Muscle of leg (tissue), 3 donors: ENCODE measurements at regions not wholly inside any gene's neighbourhood (a gene's known extent, or its start where the extent isn't known, plus 50 kb on each side); places are given as distances from the start of the nearest gene placed in this dataset.

ENCODE experiments used
- DNase-seq: peaks from one replicate; pipeline ENCODE4 v3.0.0; 2013
- H3K27ac ChIP-seq: one replicate; pipeline ENCODE4 v1.5.1; 2013; ENCODE audit warnings: mild to moderate bottlenecking, low read length, control low read depth
- H3K27me3 ChIP-seq: one replicate; pipeline ENCODE4 v1.6.1; 2013; ENCODE audit warnings: low read length; ENCODE audit not compliant: control insufficient read depth, insufficient read depth
- H3K36me3 ChIP-seq: one replicate; pipeline ENCODE4 v1.6.1; 2013; ENCODE audit warnings: low read length; ENCODE audit not compliant: control insufficient read depth, insufficient read depth
- H3K4me1 ChIP-seq: one replicate; pipeline ENCODE4 v1.6.1; 2013; ENCODE audit warnings: low read length; ENCODE audit not compliant: control insufficient read depth, insufficient read depth
- H3K4me3 ChIP-seq: one replicate; pipeline ENCODE4 v1.5.1; 2013; ENCODE audit warnings: low read length, control low read depth
- H3K9me3 ChIP-seq: replicated peaks from 2 replicates; pipeline ENCODE4 v1.6.1; 2013; ENCODE audit warnings: low read depth, low read length; ENCODE audit not compliant: control insufficient read depth
- WGBS: methylation state at CpG from one replicate; pipeline ENCODE4 v1.1.5; 2013; ENCODE audit warnings: missing lambda C conversion rate; ENCODE audit not compliant: insufficient coverage; 5-methylcytosine and 5-hydroxymethylcytosine counted together

DNA sequence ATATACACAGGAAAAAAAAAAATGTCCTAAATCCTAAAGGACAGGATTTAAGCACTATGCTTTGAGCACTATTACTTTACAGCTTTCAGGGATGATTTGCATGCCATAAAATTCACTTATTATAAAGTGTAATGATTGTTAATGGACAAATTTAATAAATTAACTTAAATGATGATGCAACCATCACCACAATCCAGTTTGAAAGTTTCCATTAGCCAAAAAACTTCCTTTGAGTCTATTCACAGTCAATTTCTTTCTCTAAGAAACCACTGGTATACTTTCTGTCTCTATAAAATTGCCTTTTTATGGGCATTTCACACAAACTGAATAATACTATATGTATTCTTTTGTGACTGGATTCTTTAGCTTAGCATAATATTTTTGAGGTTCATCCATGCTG lies 111.1 kb upstream of the RIOK3 start:
- DNase-seq, result no peak
- Histone ChIP-seq H3K4me3 (no peak overlapping the region), H3K27me3 (no peaks in the 10 kb centered on the region), H3K36me3 (no peaks in the 10 kb centered on the region), H3K9me3 (no peaks in the 10 kb centered on the region), H3K4me1 (peaks cover 2% of the 10 kb centered on the region), H3K27ac (no peak overlapping the region)

DNA sequence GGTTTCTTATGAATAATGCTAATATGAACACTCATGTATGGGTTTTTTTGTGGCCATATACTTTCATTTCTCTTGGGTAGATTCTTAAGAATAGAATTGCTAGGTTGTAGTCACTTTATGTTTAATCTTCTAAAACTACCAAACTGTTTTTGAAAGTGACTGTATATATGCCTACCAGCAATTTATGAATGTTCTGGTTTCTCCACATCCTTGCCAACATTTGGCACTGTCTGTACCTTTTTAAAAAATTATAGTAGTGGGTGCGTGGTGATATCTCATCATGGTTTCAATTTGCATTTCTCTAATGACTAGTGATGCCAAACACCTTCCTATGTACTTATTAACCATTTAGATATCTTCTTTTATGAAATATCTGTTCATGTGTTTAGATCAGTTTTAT lies 110.6 kb upstream of the RIOK3 start:
- DNase-seq, result no peak
- no CpG with 5 or more reads among the region's 1 CpG for WGBS
- H3K36me3 ChIP-seq, result no peaks in the 10 kb centered on the region

DNA sequence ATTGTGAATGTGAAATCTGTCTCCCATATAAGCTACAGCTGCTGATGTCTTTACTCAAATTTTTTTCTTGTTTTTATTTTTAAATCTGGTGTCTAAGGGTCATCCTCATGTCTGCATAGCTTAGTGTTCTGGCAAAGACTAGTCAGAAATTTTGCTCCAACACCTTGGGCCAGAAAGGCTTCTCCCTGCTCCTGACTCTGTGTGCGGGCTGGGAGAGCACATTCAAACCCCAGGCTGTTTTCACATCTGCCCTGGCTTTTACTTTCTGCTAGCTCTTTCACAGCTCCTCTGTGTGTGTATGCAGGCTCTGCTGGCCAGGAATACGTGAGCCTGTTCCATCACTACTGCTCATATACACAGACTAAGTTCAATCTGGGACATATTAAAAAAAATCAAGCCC lies 102.9 kb upstream of the RIOK3 start:
- peaks cover 4% of the 10 kb centered on the region for H3K36me3 ChIP-seq
- DNase-seq, result peak; percentile 94
- H3K4me3 ChIP-seq, result no peak overlapping the region
- no peaks in the 10 kb centered on the region for H3K27me3 ChIP-seq
- no peaks in the 10 kb centered on the region for H3K9me3 ChIP-seq
- WGBS, result no CpG with 5 or more reads among the region's 2 CpGs
- no peaks in the 10 kb centered on the region for H3K4me1 ChIP-seq
- H3K27ac ChIP-seq, result peak overlapping the region; percentile 6

More for the DNA sequence above, 110.6 kb upstream of the RIOK3 start:
- Histone ChIP-seq H3K9me3 (no peaks in the 10 kb centered on the region), H3K27me3 (no peaks in the 10 kb centered on the region), H3K27ac (no peak overlapping the region), H3K4me3 (no peak overlapping the region), H3K4me1 (peaks cover 2% of the 10 kb centered on the region)

DNA sequence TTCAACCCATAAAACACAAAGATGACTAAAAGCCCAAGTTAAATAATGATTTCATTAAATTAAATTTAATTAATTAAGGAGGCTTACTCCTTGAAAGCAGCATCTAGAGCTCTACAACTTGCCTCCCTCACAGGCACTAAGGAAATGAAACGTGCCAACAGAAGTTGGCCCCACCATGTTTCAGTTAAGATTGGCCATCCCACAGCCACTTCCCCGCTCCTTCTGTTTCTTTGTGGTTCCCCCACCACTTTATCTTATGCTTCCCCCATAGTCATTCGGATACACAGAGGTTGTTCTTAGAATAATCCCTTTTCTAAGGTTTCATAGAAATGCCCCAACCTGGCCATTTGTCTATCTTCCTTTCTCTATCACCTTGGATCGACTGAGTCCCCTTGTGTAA lies 101.6 kb upstream of the RIOK3 start:
- DNase-seq, result no peak
- Histone ChIP-seq H3K36me3 (peaks cover 4% of the 10 kb centered on the region), H3K27me3 (no peaks in the 10 kb centered on the region), H3K4me1 (peaks cover 8% of the 10 kb centered on the region), H3K9me3 (no peaks in the 10 kb centered on the region), H3K4me3 (no peak overlapping the region), H3K27ac (no peak overlapping the region)
- WGBS, result 100% methylated on average over 1 of the region's 4 CpGs

- DNase-seq, result no peak
- H3K36me3 ChIP-seq, result peaks cover 4% of the 10 kb centered on the region
- no peak overlapping the region for H3K27ac ChIP-seq
- 71% methylated on average over 2 of the region's 2 CpGs for WGBS
- H3K27me3 ChIP-seq, result no peaks in the 10 kb centered on the region
- peaks cover 13% of the 10 kb centered on the region for H3K4me1 ChIP-seq
- no peak overlapping the region for H3K4me3 ChIP-seq
- no peaks in the 10 kb centered on the region for H3K9me3 ChIP-seq
These were observed 101.0 kb upstream of the RIOK3 start for GRCh38 chr18:23352042-23352441.

DNA sequence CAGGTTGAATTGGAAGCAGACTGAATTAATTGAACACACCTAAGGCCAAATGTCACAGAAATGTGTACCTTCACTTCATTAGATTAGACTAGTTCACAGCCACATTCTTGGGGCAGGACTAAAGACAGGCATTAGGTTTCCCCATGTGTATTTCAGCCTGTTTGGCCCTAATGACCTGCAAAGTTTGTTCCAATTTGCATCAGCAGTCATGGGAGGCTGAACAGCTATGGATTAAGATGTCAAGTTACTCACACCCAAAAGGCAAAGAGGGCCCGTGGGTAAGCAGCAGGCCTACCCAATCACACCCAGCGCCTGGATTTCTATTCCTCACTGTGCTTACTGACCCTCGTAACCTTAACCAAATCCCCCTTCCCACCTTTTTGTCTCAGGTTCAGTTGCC lies 99.6 kb upstream of the RIOK3 start:
- Histone ChIP-seq H3K4me1 (peaks cover 26% of the 10 kb centered on the region), H3K36me3 (peaks cover 4% of the 10 kb centered on the region), H3K9me3 (no peaks in the 10 kb centered on the region), H3K4me3 (no peak overlapping the region), H3K27ac (no peak overlapping the region), H3K27me3 (no peaks in the 10 kb centered on the region)
- 100% methylated on average over 1 of the region's 3 CpGs for WGBS
- no peak for DNase-seq

DNA sequence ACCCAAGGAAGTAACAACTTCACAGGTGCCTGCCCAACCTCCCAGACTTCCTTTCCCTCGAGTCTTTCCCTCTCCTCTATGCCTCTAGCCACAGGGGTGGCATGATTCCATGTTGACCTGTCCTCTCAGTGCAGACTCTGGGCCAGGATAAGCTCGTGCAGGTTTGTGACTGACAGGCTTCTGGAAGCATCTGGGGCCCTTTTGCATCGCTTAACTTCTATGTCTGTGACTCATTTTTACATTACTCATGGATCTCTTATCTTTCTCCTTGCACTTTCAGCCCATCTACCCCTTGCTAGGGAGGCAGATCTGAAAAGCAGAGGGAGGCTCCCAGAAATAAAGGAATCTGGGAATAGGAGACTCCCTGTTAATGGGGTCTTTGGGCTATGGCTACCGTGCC lies 98.5 kb upstream of the RIOK3 start:
- Histone ChIP-seq H3K36me3 (peaks cover 4% of the 10 kb centered on the region), H3K27ac (no peak overlapping the region), H3K4me1 (peaks cover 34% of the 10 kb centered on the region), H3K9me3 (no peaks in the 10 kb centered on the region), H3K27me3 (no peaks in the 10 kb centered on the region), H3K4me3 (no peak overlapping the region)
- WGBS, result 76% methylated on average over 3 of the region's 4 CpGs
- no peak for DNase-seq

GRCh38 chr18:23355206-23355605 lies 97.9 kb upstream of the RIOK3 start:
- Histone ChIP-seq H3K36me3 (peaks cover 4% of the 10 kb centered on the region), H3K4me3 (no peak overlapping the region), H3K27me3 (no peaks in the 10 kb centered on the region), H3K9me3 (peaks cover 5% of the 10 kb centered on the region), H3K27ac (no peak overlapping the region), H3K4me1 (peaks cover 34% of the 10 kb centered on the region)
- no peak for DNase-seq
- WGBS, result 97% methylated on average over 5 of the region's 6 CpGs

- H3K27me3 ChIP-seq, result no peaks in the 10 kb centered on the region
- no peak for DNase-seq
- H3K27ac ChIP-seq, result peak overlapping the region; percentile 82
- H3K36me3 ChIP-seq, result peaks cover 4% of the 10 kb centered on the region
- peaks cover 34% of the 10 kb centered on the region for H3K4me1 ChIP-seq
- H3K4me3 ChIP-seq, result no peak overlapping the region
- WGBS, result 83% methylated on average over 3 of the region's 4 CpGs
- H3K9me3 ChIP-seq, result peaks cover 5% of the 10 kb centered on the region
These were observed 96.7 kb upstream of the RIOK3 start for GRCh38 chr18:23356424-23356823.

GRCh38 chr18:23356915-23357601 lies 96.0 kb upstream of the RIOK3 start:
- 17% methylated on average over 1 of the region's 2 CpGs for WGBS

More at GRCh38 chr18:23356915-23357601, 96.0 kb upstream of the RIOK3 start:
- H3K4me1 ChIP-seq, result peaks cover 34% of the 10 kb centered on the region
- H3K36me3 ChIP-seq, result no peaks in the 10 kb centered on the region
- peak; percentile 95 for DNase-seq
- H3K27me3 ChIP-seq, result no peaks in the 10 kb centered on the region
- peak overlapping the region; percentile 82 for H3K27ac ChIP-seq
- H3K9me3 ChIP-seq, result peaks cover 5% of the 10 kb centered on the region
- H3K4me3 ChIP-seq, result no peak overlapping the region
